Breast epithelium (tissue), 3 donors: ENCODE measurements at regions not wholly inside any gene's neighbourhood (a gene's known extent, or its start where the extent isn't known, plus 50 kb on each side); places are given as distances from the start of the nearest gene placed in this dataset.

Experiments used
- CTCF ChIP-seq, 3 donors: fragments of 450-650 bp; IDR thresholded peaks; one replicate each; pipeline ENCODE4 v1.5.1; 2016 to 2017; ENCODE audit warnings: antibody characterized with exemption in 3 of 3, mild to moderate bottlenecking in 3 of 3, moderate library complexity in 3 of 3
- POLR2A ChIP-seq: fragments of 450-650 bp; IDR thresholded peaks from one replicate; pipeline ENCODE4 v1.6.1; 2016; ENCODE audit warnings: antibody characterized with exemption, mild to moderate bottlenecking, moderate library complexity

- no peak for TF ChIP-seq POLR2A
- no peak for TF ChIP-seq CTCF (IDR thresholded peaks at IDR 0.05)
Observed at GRCh38 chr16:59500601-59501000, 766.5 kb upstream of the GOT2 start.
